ENCODE measurements at regions not wholly inside any gene's neighbourhood (a gene's known extent, or its start where the extent isn't known, plus 50 kb on each side); places are given as distances from the start of the nearest gene placed in this dataset.

DNA sequence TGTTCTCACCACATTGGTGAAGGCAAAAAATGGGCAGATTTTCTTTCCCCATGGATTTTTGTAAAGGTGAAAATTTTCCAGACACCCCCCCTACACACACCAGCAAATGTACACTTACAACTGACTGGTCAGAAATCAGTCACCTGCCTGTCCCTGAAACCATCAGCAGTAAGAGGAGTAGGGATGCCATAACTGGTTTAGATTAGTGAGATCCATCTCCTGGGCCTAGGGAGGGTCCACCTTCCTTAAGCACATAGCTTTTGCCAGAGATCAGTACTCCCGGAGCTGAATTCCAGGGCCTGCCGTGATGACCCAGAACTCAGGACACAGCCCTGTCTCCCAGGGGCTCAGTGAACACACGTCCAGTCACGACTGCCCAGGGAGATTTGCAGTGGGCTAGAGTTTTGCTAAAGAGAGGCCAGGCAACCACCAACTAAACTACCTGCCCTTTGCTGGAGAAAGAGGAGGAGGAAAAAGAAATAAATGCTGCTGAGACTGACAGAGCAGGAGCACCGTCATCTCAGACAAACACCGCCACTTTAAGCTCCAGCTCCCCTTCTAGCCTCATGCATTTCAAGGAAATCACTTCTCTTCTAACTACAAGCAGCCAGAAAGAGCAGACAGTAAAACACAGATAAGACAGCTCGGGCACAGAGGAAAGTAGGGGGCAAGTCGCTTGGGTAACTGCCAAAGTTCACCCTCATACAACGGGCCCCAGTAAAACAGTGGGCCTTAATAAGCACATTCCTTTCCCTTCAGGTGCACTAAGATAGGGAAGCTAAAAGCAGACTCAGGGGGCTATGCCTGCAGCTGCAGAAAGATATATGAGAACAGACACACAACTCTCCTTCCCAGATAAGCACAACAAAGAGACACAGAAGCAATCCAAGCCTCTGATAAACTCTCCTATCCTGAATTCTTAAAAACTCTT is 82.6 kb upstream of the SPTLC3 start:
- TF ChIP-seq MAFG (tag; conservative IDR thresholded peaks at IDR 0.05) (no peak), POLR2A (conservative IDR thresholded peaks at IDR 0.05) (no peak), RFX5 (IDR thresholded peaks at IDR 0.05; ENCODE audit: low read depth, low read length) (no peak), SMARCB1 (IDR thresholded peaks at IDR 0.05; ENCODE audit: insufficient read length, low read depth) (no peak), NUFIP1 (IDR thresholded peaks at IDR 0.05; ENCODE audit: partially characterized antibody) (no peak), TFE3 (CRISPR knock-in tag; IDR thresholded peaks at IDR 0.05) (no peak), KLF6 (CRISPR knock-in tag; IDR thresholded peaks at IDR 0.05; ENCODE audit: borderline replicate concordance) (no peak)
- TF ChIP-seq, protein P1, sequence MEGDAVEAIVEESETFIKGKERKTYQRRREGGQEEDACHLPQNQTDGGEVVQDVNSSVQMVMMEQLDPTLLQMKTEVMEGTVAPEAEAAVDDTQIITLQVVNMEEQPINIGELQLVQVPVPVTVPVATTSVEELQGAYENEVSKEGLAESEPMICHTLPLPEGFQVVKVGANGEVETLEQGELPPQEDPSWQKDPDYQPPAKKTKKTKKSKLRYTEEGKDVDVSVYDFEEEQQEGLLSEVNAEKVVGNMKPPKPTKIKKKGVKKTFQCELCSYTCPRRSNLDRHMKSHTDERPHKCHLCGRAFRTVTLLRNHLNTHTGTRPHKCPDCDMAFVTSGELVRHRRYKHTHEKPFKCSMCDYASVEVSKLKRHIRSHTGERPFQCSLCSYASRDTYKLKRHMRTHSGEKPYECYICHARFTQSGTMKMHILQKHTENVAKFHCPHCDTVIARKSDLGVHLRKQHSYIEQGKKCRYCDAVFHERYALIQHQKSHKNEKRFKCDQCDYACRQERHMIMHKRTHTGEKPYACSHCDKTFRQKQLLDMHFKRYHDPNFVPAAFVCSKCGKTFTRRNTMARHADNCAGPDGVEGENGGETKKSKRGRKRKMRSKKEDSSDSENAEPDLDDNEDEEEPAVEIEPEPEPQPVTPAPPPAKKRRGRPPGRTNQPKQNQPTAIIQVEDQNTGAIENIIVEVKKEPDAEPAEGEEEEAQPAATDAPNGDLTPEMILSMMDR (IDR thresholded peaks at IDR 0.05 in 2 of 3, conservative IDR thresholded peaks at IDR 0.05 in 1 of 3; ENCODE audit: insufficient read depth in 2 of 3, low read depth in 1 of 3, low read length in 3 of 3) = no peak
- TF ChIP-seq, protein P2, sequence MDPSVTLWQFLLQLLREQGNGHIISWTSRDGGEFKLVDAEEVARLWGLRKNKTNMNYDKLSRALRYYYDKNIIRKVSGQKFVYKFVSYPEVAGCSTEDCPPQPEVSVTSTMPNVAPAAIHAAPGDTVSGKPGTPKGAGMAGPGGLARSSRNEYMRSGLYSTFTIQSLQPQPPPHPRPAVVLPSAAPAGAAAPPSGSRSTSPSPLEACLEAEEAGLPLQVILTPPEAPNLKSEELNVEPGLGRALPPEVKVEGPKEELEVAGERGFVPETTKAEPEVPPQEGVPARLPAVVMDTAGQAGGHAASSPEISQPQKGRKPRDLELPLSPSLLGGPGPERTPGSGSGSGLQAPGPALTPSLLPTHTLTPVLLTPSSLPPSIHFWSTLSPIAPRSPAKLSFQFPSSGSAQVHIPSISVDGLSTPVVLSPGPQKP (CRISPR knock-in tag; IDR thresholded peaks at IDR 0.05) = no peak
